KMS-11 (cell line): ENCODE measurements at regions not wholly inside any gene's neighbourhood (a gene's known extent, or its start where the extent isn't known, plus 50 kb on each side); places are given as distances from the start of the nearest gene placed in this dataset.
"Not testable (repeated sequence)": the region's sequence is repeated elsewhere in the genome, so short reads cannot be mapped to it uniquely, and the experiment has no call there.

Experiments
- H2AFZ ChIP-seq: fragments of 200-600 bp; sonication (generic); 2 replicates; pipeline ENCODE4 v1.6.1; 2016; ENCODE audit warnings: antibody characterized with exemption, mixed run types, low read depth
- H3K27ac ChIP-seq: fragments of 200-600 bp; sonication (generic); 2 replicates; pipeline ENCODE4 v1.6.1; 2016; ENCODE audit warnings: mild to moderate bottlenecking, mixed run types
- H3K27me3 ChIP-seq: fragments of 200-600 bp; sonication (generic); 2 replicates; pipeline ENCODE4 v1.6.1; 2017; ENCODE audit warnings: mild to moderate bottlenecking, low read depth, mixed run types, moderate library complexity; ENCODE audit not compliant: insufficient read depth
- H3K36me3 ChIP-seq: fragments of 200-600 bp; sonication (generic); 2 replicates; pipeline ENCODE4 v1.6.1; 2017; ENCODE audit warnings: mild to moderate bottlenecking, mixed run types; ENCODE audit not compliant: insufficient read depth
- H3K4me1 ChIP-seq: fragments of 200-600 bp; sonication (generic); 2 replicates; pipeline ENCODE4 v1.6.1; 2016; ENCODE audit warnings: mild to moderate bottlenecking, low read depth, mixed run types; ENCODE audit not compliant: poor library complexity, severe bottlenecking
- H3K4me2 ChIP-seq: fragments of 200-600 bp; sonication (generic); 2 replicates; pipeline ENCODE4 v1.7.0; 2016; ENCODE audit warnings: mild to moderate bottlenecking, mixed run types
- H3K4me3 ChIP-seq: fragments of 200-600 bp; sonication (generic); IDR thresholded peaks from 2 replicates; pipeline ENCODE4 v1.6.1; 2017; ENCODE audit warnings: low read depth, low read length, mixed read lengths; ENCODE audit not compliant: insufficient read depth
- H3K79me2 ChIP-seq: fragments of 200-600 bp; sonication (generic); 2 replicates; pipeline ENCODE4 v1.6.1; 2016; ENCODE audit warnings: low read depth, mixed run types; ENCODE audit not compliant: insufficient read depth
- H3K9ac ChIP-seq: fragments of 200-600 bp; sonication (generic); 2 replicates; pipeline ENCODE4 v1.6.1; 2016; ENCODE audit warnings: mild to moderate bottlenecking, mixed run types
- H4K20me1 ChIP-seq: fragments of 200-600 bp; sonication (generic); 2 replicates; pipeline ENCODE4 v1.6.1; 2016; ENCODE audit warnings: mild to moderate bottlenecking, mixed run types; ENCODE audit not compliant: insufficient read depth

GRCh38 chr9:41658706-41659105 is 469.6 kb upstream of the ZNG1F start:
- H3K36me3 ChIP-seq, H3K79me2 ChIP-seq, H3K4me3 ChIP-seq: not testable (repeated sequence)

GRCh38 chr9:41658116-41658515 is 469.0 kb upstream of the ZNG1F start:
- not testable (repeated sequence) for H3K79me2 ChIP-seq, H2AFZ ChIP-seq, H3K27ac ChIP-seq, H3K4me3 ChIP-seq, H3K4me1 ChIP-seq, H3K4me2 ChIP-seq, H4K20me1 ChIP-seq, H3K27me3 ChIP-seq, H3K36me3 ChIP-seq, H3K9ac ChIP-seq

More at GRCh38 chr9:41658706-41659105, 469.6 kb upstream of the ZNG1F start:
- not testable (repeated sequence) for H3K4me2 ChIP-seq, H4K20me1 ChIP-seq, H2AFZ ChIP-seq, H3K9ac ChIP-seq, H3K4me1 ChIP-seq, H3K27me3 ChIP-seq, H3K27ac ChIP-seq

GRCh38 chr9:41657141-41657540 is 468.0 kb upstream of the ZNG1F start:
- not testable (repeated sequence) for H3K36me3 ChIP-seq, H3K9ac ChIP-seq, H3K4me2 ChIP-seq, H3K79me2 ChIP-seq, H2AFZ ChIP-seq, H3K4me1 ChIP-seq, H3K27me3 ChIP-seq, H3K27ac ChIP-seq, H4K20me1 ChIP-seq, H3K4me3 ChIP-seq

- not testable (repeated sequence) for H2AFZ ChIP-seq, H3K27me3 ChIP-seq, H3K79me2 ChIP-seq, H3K4me2 ChIP-seq, H3K4me3 ChIP-seq, H4K20me1 ChIP-seq, H3K4me1 ChIP-seq, H3K9ac ChIP-seq, H3K36me3 ChIP-seq, H3K27ac ChIP-seq
Measured at GRCh38 chr9:41655071-41655554, 466.0 kb upstream of the ZNG1F start.

- not testable (repeated sequence) for H3K27me3 ChIP-seq, H4K20me1 ChIP-seq, H3K36me3 ChIP-seq, H3K79me2 ChIP-seq, H3K4me2 ChIP-seq, H3K9ac ChIP-seq, H2AFZ ChIP-seq, H3K27ac ChIP-seq, H3K4me3 ChIP-seq, H3K4me1 ChIP-seq
Measured at GRCh38 chr9:41654349-41654748, 465.2 kb upstream of the ZNG1F start.

- not testable (repeated sequence) for H2AFZ ChIP-seq, H3K27me3 ChIP-seq, H3K4me2 ChIP-seq, H3K79me2 ChIP-seq, H3K9ac ChIP-seq, H3K4me3 ChIP-seq, H4K20me1 ChIP-seq, H3K4me1 ChIP-seq, H3K36me3 ChIP-seq, H3K27ac ChIP-seq
Measured at GRCh38 chr9:41653560-41654340, 464.6 kb upstream of the ZNG1F start.

- not testable (repeated sequence) for H3K4me1 ChIP-seq, H3K4me3 ChIP-seq, H3K79me2 ChIP-seq, H3K9ac ChIP-seq, H3K27me3 ChIP-seq, H2AFZ ChIP-seq, H3K27ac ChIP-seq, H4K20me1 ChIP-seq, H3K36me3 ChIP-seq, H3K4me2 ChIP-seq
Measured at GRCh38 chr9:41652800-41653199, 463.7 kb upstream of the ZNG1F start.

- H4K20me1 ChIP-seq, H3K9ac ChIP-seq, H3K4me3 ChIP-seq, H3K79me2 ChIP-seq, H3K27ac ChIP-seq, H2AFZ ChIP-seq, H3K4me1 ChIP-seq, H3K27me3 ChIP-seq, H3K36me3 ChIP-seq, H3K4me2 ChIP-seq: not testable (repeated sequence)
Measured at GRCh38 chr9:41652100-41652713, 463.1 kb upstream of the ZNG1F start.

GRCh38 chr9:41650086-41650485 is 461.0 kb upstream of the ZNG1F start:
- H3K79me2 ChIP-seq, H3K27ac ChIP-seq, H3K4me2 ChIP-seq, H3K4me3 ChIP-seq, H3K36me3 ChIP-seq, H2AFZ ChIP-seq, H4K20me1 ChIP-seq, H3K4me1 ChIP-seq, H3K27me3 ChIP-seq, H3K9ac ChIP-seq: not testable (repeated sequence)

GRCh38 chr9:41648564-41648963 is 459.4 kb upstream of the ZNG1F start:
- H3K27ac ChIP-seq, H3K4me3 ChIP-seq: not testable (repeated sequence)

More at GRCh38 chr9:41648564-41648963, 459.4 kb upstream of the ZNG1F start:
- H3K4me1 ChIP-seq, H2AFZ ChIP-seq, H3K9ac ChIP-seq, H3K79me2 ChIP-seq, H4K20me1 ChIP-seq, H3K27me3 ChIP-seq, H3K36me3 ChIP-seq, H3K4me2 ChIP-seq: not testable (repeated sequence)
